IMR-90 (cell line): ENCODE measurements at regions not wholly inside any gene's neighbourhood (a gene's known extent, or its start where the extent isn't known, plus 50 kb on each side); places are given as distances from the start of the nearest gene placed in this dataset.

ENCODE experiments used
- ATAC-seq: fragments of 200-7000 bp; cut with Tn5 transposase; 2 replicates; pipeline ENCODE4 v1.9.1; 2020; ENCODE audit warnings: low read depth, mild to moderate bottlenecking, moderate library complexity
- BruUV-seq: library from RNA; stranded (reverse); fragments of 400-500 nt; replicated peaks from 2 replicates; lab custom pipeline; 2021; lab: Mats Ljungman, UMichigan
- CTCF ChIA-PET: fragments of 300-600 bp; formaldehyde crosslinking; extraction: SDS; loops from one replicate; lab custom pipeline; 2021; ENCODE audit warnings: antibody characterized with exemption; lab: Yijun Ruan, JAX
- POLR2A ChIA-PET: fragments of 300-600 bp; sonication (Branson Sonifier 250); formaldehyde crosslinking; loops from one replicate; lab custom pipeline; 2022; ENCODE audit warnings: antibody characterized with exemption; ENCODE audit not compliant: unreplicated experiment; lab: Charles Lee
- DNase-seq: peaks from one replicate; pipeline ENCODE4 v3.0.0; 2013
- H2AFZ ChIP-seq: replicated peaks from 2 replicates; pipeline ENCODE3; 2013; ENCODE audit warnings: low read length, mild to moderate bottlenecking; ENCODE audit not compliant: poor library complexity
- H2AK5ac ChIP-seq: 2 replicates; pipeline ENCODE4 v1.6.1; 2013; ENCODE audit warnings: low read depth, low read length, inconsistent platforms
- H2AK9ac ChIP-seq: replicated peaks from 2 replicates; pipeline ENCODE3; 2013; ENCODE audit warnings: mild to moderate bottlenecking, low read depth, low read length, moderate library complexity; ENCODE audit not compliant: poor library complexity
- H2BK120ac ChIP-seq: 2 replicates; pipeline ENCODE4 v1.6.1; 2013; ENCODE audit warnings: low read depth, low read length, inconsistent platforms
- H2BK15ac ChIP-seq: 3 replicates; pipeline ENCODE4 v1.6.1; 2013; ENCODE audit warnings: low read depth, low read length, inconsistent platforms
- H2BK20ac ChIP-seq: 2 replicates; pipeline ENCODE4 v1.6.1; 2013; ENCODE audit warnings: low read depth, mild to moderate bottlenecking, inconsistent platforms, low read length, moderate library complexity
- H2BK5ac ChIP-seq: 2 replicates; pipeline ENCODE4 v1.6.1; 2013; ENCODE audit warnings: mild to moderate bottlenecking, low read depth, low read length, inconsistent platforms; ENCODE audit not compliant: poor library complexity, severe bottlenecking
- H3K14ac ChIP-seq: replicated peaks from 2 replicates; pipeline ENCODE4 v1.6.1; 2013; ENCODE audit warnings: low read depth, low read length, inconsistent platforms
- H3K18ac ChIP-seq: 2 replicates; pipeline ENCODE4 v1.6.1; 2013; ENCODE audit warnings: low read depth, low read length, control low read depth
- H3K23ac ChIP-seq: 2 replicates; pipeline ENCODE4 v1.6.1; 2013; ENCODE audit warnings: low read depth, low read length, inconsistent platforms
- H3K27ac ChIP-seq: 2 replicates; pipeline ENCODE4 v1.5.1; 2013; ENCODE audit warnings: mild to moderate bottlenecking, control low read depth, low read length; ENCODE audit not compliant: insufficient read depth
- H3K27me3 ChIP-seq: 2 replicates; pipeline ENCODE4 v1.6.1; 2013; ENCODE audit warnings: low read length; ENCODE audit not compliant: control insufficient read depth, insufficient read depth
- H3K36me3 ChIP-seq: 2 replicates; pipeline ENCODE4 v1.6.1; 2013; ENCODE audit warnings: low read length, mixed read lengths; ENCODE audit not compliant: control insufficient read depth, insufficient read depth
- H3K4ac ChIP-seq: 2 replicates; pipeline ENCODE4 v1.6.1; 2013; ENCODE audit warnings: low read depth, low read length, inconsistent platforms
- H3K4me1 ChIP-seq: 2 replicates; pipeline ENCODE4 v1.6.1; 2013; ENCODE audit warnings: low read length, mixed read lengths; ENCODE audit not compliant: control insufficient read depth, insufficient read depth
- H3K4me2 ChIP-seq: 2 replicates; pipeline ENCODE4 v1.6.1; 2013; ENCODE audit warnings: low read depth, mild to moderate bottlenecking, control low read depth, low read length, moderate library complexity
- H3K4me3 ChIP-seq: 2 replicates; pipeline ENCODE4 v1.5.1; 2013; ENCODE audit warnings: low read depth, mild to moderate bottlenecking, control low read depth, low read length, moderate library complexity; ENCODE audit not compliant: insufficient read depth
- H3K56ac ChIP-seq: 2 replicates; pipeline ENCODE4 v1.6.1; 2013; ENCODE audit warnings: low read length, inconsistent platforms; ENCODE audit not compliant: insufficient read depth; ENCODE audit errors: extremely low read depth
- H3K79me1 ChIP-seq, 2 experiments: 2 replicates each; pipeline ENCODE4 v1.6.1; 2013; ENCODE audit warnings: low read length in 2 of 2, inconsistent platforms in 1 of 2, low read depth in 1 of 2
- H3K9ac ChIP-seq: 2 replicates; pipeline ENCODE4 v1.6.1; 2013; ENCODE audit warnings: low read depth, low read length, control low read depth
- H3K9me1 ChIP-seq: 2 replicates; pipeline ENCODE4 v1.6.1; 2013; ENCODE audit warnings: low read length, inconsistent platforms; ENCODE audit not compliant: insufficient read depth
- H3K9me3 ChIP-seq: 2 replicates; pipeline ENCODE4 v1.6.1; 2013; ENCODE audit warnings: low read length; ENCODE audit not compliant: control insufficient read depth, insufficient read depth
- H4K20me1 ChIP-seq: 2 replicates; pipeline ENCODE4 v1.6.1; 2013; ENCODE audit warnings: low read length, inconsistent platforms; ENCODE audit not compliant: insufficient read depth
- H4K5ac ChIP-seq: 2 replicates; pipeline ENCODE4 v1.6.1; 2013; ENCODE audit warnings: mild to moderate bottlenecking, low read depth, low read length, control low read depth
- H4K8ac ChIP-seq, 2 experiments: 2 replicates each; pipeline ENCODE4 v1.6.1; 2013; ENCODE audit warnings: low read depth in 2 of 2, low read length in 2 of 2, control low read depth in 1 of 2, inconsistent platforms in 1 of 2
- H4K91ac ChIP-seq: 2 replicates; pipeline ENCODE4 v1.6.1; 2013; ENCODE audit warnings: low read depth, low read length, inconsistent platforms; ENCODE audit not compliant: insufficient read depth
- CHD1 ChIP-seq: IDR thresholded peaks from 2 replicates; pipeline ENCODE4 v1.6.1; 2012; ENCODE audit warnings: low read depth, low read length, improper control_type of control experiment
- MAFK ChIP-seq: IDR thresholded peaks from 2 replicates; pipeline ENCODE4 v1.6.1; 2012; ENCODE audit warnings: low read depth, low read length, improper control_type of control experiment
- WGBS, 2 experiments: methylation state at CpG; one replicate each; pipeline versions ENCODE4 v1.1.5 to v1.1.7; 2013; ENCODE audit warnings: missing lambda C conversion rate in 2 of 2; ENCODE audit not compliant: insufficient read length in 1 of 2; ENCODE audit errors: extremely low coverage in 2 of 2; 5-methylcytosine and 5-hydroxymethylcytosine counted together
- dilution Hi-C: fragments of 300-500 bp; cut with HindIII; formaldehyde crosslinking; loops from one replicate; pipeline ENCODE4 v1.14.3; 2018; ENCODE audit warnings: low sequenced_read_pairs; ENCODE audit not compliant: unreplicated experiment
- in situ Hi-C: fragments of 300-500 bp; cut with MboI; formaldehyde crosslinking; loops from 3 replicates; pipeline ENCODE4 v1.14.3; 2019; ENCODE audit warnings: low sequenced_read_pairs, inconsistent platforms, mixed read lengths
- intact Hi-C: fragments of 100-400 bp; cut with micrococcal nuclease; formaldehyde crosslinking; loops from 2 replicates; pipeline ENCODE4 v1.10.0; 2022

- H3K9me3 ChIP-seq: no peaks in the 10 kb centered on the region
- no peak overlapping the region for H3K14ac ChIP-seq
- ChIA-PET CTCF (no interaction called here), POLR2A (no interaction called here)
- H4K20me1 ChIP-seq: no peaks in the 10 kb centered on the region
- peak; percentile 87 for TF ChIP-seq MAFK
- no peak for TF ChIP-seq CHD1
- no peak overlapping the region for H2BK20ac ChIP-seq
- intact Hi-C loops (no loop called here), in situ Hi-C loops (no loop called here), dilution Hi-C loops (no loop called here)
- H3K23ac ChIP-seq: no peak overlapping the region
- H3K27me3 ChIP-seq: peaks cover 6% of the 10 kb centered on the region
- H2AK9ac ChIP-seq: no peak overlapping the region
- H3K27ac ChIP-seq: no peak overlapping the region
- no peak overlapping the region for H3K4ac ChIP-seq
- no peaks in the 10 kb centered on the region for H3K4me1 ChIP-seq
- no TSS peak for BruUV-seq
- H3K4me3 ChIP-seq: no peak overlapping the region
- H3K18ac ChIP-seq: no peak overlapping the region
- H2BK120ac ChIP-seq: no peak overlapping the region
- H3K9me1 ChIP-seq: no peaks in the 10 kb centered on the region
- no peak overlapping the region for H3K4me2 ChIP-seq
- H3K79me1 ChIP-seq: no peaks in the 10 kb centered on the region
- H2BK5ac ChIP-seq: no peak overlapping the region
- no peak overlapping the region for H2AK5ac ChIP-seq
- no peak overlapping the region for H2AFZ ChIP-seq
- no peak overlapping the region for H4K91ac ChIP-seq
- 71% methylated on average over 4 of the region's 4 CpGs; no CpG with 5 or more reads in 1 of the 2 experiments for WGBS, 2 experiments
- no peak overlapping the region for H4K5ac ChIP-seq
- H3K36me3 ChIP-seq: no peaks in the 10 kb centered on the region
- H3K56ac ChIP-seq: no peak overlapping the region
- ATAC-seq (no peak), DNase-seq (no peak)
- no peak overlapping the region for H4K8ac ChIP-seq
- H2BK15ac ChIP-seq: no peak overlapping the region
- H3K9ac ChIP-seq: no peak overlapping the region
These were observed 82.8 kb downstream of the NABP1 start for GRCh38 chr2:191760655-191761262.
